ENCODE measurements at regions not wholly inside any gene's neighbourhood (a gene's known extent, or its start where the extent isn't known, plus 50 kb on each side); places are given as distances from the start of the nearest gene placed in this dataset.
A peak's percentile ranks its signal among the peaks of the same experiment; 100 is the strongest.

DNA sequence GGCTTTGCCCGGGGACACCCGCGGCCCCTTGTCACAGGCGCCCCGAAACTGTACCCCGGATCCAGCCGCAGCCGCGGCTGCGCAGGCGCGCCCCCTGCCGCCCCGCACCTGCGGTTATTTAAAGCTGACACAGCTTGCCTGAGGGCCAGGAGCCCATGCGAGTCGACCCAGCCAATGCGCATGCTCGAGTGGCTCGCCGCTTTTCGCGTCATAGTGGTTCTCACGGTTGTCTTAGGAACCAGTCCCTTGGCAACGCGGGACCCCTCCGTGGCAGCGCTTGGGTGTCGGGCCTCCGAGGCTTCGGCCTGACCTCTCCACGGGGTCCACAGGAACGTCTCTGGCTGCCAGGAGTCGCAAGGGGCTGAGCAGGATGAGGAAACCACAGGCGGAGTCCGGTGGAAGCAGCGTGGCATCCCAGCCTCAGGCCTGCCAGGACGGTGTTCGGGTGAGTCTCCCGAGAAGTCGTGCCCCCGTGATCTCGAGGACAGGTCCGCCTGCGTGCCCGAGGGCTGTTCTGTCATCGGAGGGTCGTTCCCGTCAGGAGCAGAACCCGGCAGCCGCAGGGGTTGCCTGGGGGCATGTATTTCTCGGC lies 716.9 kb downstream of the KCNJ18 start:
- H3K27me3 ChIP-seq (ENCODE audit: insufficient read depth, insufficient read length), result no peaks in the 10 kb centered on the region
- H3K9ac ChIP-seq (ENCODE audit: insufficient read length, low read depth), result no peak overlapping the region
- TF ChIP-seq YY1 (IDR thresholded peaks at IDR 0.05; ENCODE audit: insufficient read depth, insufficient read length) (no peak), ZNF274 (IDR thresholded peaks at IDR 0.05; ENCODE audit: low read depth, low read length) (no peak), SUZ12 (IDR thresholded peaks at IDR 0.05; ENCODE audit: extremely low read depth, insufficient read depth, insufficient read length) (no peak)
- H3K4me3 ChIP-seq (ENCODE audit: insufficient read length, low read depth), result no peak overlapping the region
- H3K9me3 ChIP-seq (ENCODE audit: insufficient read depth, low read length), result no peaks in the 10 kb centered on the region
- no peaks in the 10 kb centered on the region for H3K4me1 ChIP-seq (ENCODE audit: insufficient read depth, insufficient read length)
- no peaks in the 10 kb centered on the region for H3K36me3 ChIP-seq (ENCODE audit: insufficient read depth, insufficient read length, low read length)
- DNase-seq (ENCODE audit: low read depth, low spot score), result no peak

DNA sequence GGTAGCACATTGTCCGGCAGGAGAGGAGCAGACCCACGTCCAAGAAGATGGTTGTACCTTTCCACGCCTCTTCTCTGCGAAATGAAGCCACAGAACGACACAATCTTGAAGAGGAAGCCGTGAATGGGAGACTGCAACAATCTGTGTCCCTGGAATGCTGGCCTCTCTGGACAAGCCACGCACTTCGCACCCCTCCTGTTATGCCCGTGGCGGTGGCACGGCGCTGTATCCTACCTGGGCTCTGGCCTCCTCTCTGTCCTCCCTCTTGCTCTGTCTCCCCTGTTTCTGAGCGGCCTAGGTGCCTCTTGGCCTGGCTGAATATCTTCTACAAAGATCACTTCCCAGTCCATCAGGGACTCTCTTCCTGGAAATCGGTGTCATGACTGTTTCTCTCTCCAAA lies 717.8 kb downstream of the KCNJ18 start:
- Histone ChIP-seq H3K9ac (ENCODE audit: insufficient read length, low read depth) (no peak overlapping the region), H3K27me3 (ENCODE audit: insufficient read depth, insufficient read length) (no peaks in the 10 kb centered on the region), H3K4me1 (ENCODE audit: insufficient read depth, insufficient read length) (no peaks in the 10 kb centered on the region), H3K4me3 (ENCODE audit: insufficient read length, low read depth) (no peak overlapping the region), H3K36me3 (ENCODE audit: insufficient read depth, insufficient read length, low read length) (no peaks in the 10 kb centered on the region), H3K9me3 (ENCODE audit: insufficient read depth, low read length) (no peaks in the 10 kb centered on the region)
- DNase-seq (ENCODE audit: low read depth, low spot score), result no peak
- TF ChIP-seq ZNF274 (IDR thresholded peaks at IDR 0.05; ENCODE audit: low read depth, low read length) (no peak), SUZ12 (IDR thresholded peaks at IDR 0.05; ENCODE audit: extremely low read depth, insufficient read depth, insufficient read length) (no peak), YY1 (IDR thresholded peaks at IDR 0.05; ENCODE audit: insufficient read depth, insufficient read length) (no peak)

DNA sequence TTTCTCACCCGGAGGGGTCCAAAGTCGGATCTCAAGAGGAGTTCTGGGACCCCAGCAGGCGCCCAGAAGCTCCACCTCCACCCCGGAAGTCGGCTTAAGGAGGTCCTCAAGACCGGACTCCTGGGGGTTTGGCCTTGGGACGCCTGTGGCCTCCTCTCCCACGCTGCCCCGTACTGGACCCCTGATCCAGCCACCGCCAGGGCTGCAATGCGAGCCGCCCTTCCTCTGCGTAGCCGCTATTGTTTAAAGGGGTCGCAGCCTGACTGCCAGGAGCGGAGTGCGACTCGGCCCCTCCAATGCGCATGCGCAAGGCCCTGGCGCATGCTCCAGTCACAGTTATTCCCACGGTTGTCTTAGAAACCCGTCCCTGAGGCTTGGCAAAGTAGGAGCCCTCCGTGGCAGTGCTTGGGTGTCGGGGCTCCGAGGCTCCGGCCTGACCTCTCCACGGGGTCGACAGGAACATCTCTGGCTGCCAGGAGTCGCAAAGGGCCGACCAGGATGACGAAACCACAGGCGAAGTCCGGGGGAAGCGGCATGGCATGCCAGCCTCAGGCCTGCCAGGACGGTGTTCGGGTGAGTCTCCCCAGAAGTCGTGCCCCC lies 719.0 kb downstream of the KCNJ18 start:
- Histone ChIP-seq H3K9me3 (ENCODE audit: insufficient read depth, low read length) (no peaks in the 10 kb centered on the region), H3K36me3 (ENCODE audit: insufficient read depth, insufficient read length, low read length) (no peaks in the 10 kb centered on the region), H3K4me3 (ENCODE audit: insufficient read length, low read depth) (no peak overlapping the region), H3K4me1 (ENCODE audit: insufficient read depth, insufficient read length) (no peaks in the 10 kb centered on the region), H3K9ac (ENCODE audit: insufficient read length, low read depth) (no peak overlapping the region), H3K27me3 (ENCODE audit: insufficient read depth, insufficient read length) (no peaks in the 10 kb centered on the region)
- TF ChIP-seq SUZ12 (IDR thresholded peaks at IDR 0.05; ENCODE audit: extremely low read depth, insufficient read depth, insufficient read length) (no peak), YY1 (IDR thresholded peaks at IDR 0.05; ENCODE audit: insufficient read depth, insufficient read length) (no peak), ZNF274 (IDR thresholded peaks at IDR 0.05; ENCODE audit: low read depth, low read length) (no peak)
- no peak for DNase-seq (ENCODE audit: low read depth, low spot score)

DNA sequence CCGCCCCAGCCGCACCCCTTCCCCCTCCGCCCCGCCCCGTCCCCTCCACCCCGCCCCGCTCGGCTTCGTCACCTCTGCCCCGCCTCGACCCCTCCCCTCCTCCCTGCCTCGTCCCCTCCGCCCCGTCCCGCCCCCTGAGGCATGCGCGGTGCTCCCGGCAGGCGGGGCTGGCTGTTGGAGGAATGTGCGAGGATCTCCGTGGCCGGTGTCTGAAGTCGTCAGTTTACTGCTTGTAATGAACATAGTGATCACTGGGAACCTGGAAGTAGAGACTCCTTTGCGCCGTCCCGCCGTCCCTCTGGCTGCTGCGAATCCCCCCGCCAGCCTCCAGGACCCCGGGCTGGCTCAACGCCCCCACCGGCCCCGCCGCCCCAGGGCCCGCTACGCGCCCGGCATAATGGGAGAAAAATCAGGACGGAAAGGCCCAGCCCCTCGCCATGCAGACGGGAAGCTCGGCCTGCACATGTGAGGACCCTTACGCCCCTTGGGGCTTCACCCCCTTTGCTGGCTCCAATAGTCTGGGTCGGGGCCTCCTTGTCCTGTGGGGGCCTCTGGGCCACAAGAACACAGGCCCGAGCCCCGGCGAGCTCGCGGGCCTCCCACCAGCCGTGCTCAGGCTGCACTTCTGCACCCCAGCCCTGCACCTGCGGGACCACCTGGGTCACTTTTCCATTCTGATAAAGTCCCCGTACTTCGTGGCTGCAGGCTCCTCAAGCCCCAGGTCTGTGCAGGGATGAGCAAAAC lies 743.1 kb downstream of the KCNJ18 start:
- H3K9me3 ChIP-seq (ENCODE audit: insufficient read depth, low read length), result no peaks in the 10 kb centered on the region; the same call in 1 of the 2 replicates
- no peaks in the 10 kb centered on the region for H3K4me1 ChIP-seq (ENCODE audit: insufficient read depth, insufficient read length)
- TF ChIP-seq SUZ12 (IDR thresholded peaks at IDR 0.05; ENCODE audit: extremely low read depth, insufficient read depth, insufficient read length) (no peak), YY1 (IDR thresholded peaks at IDR 0.05; ENCODE audit: insufficient read depth, insufficient read length) (no peak), ZNF274 (IDR thresholded peaks at IDR 0.05; ENCODE audit: low read depth, low read length) (no peak)
- DNase-seq (ENCODE audit: low read depth, low spot score), result peak; percentile 57
- no peak overlapping the region for H3K9ac ChIP-seq (ENCODE audit: insufficient read length, low read depth)
- peak overlapping the region; percentile 43 for H3K4me3 ChIP-seq (ENCODE audit: insufficient read length, low read depth)
- H3K27me3 ChIP-seq (ENCODE audit: insufficient read depth, insufficient read length), result no peaks in the 10 kb centered on the region
- no peaks in the 10 kb centered on the region for H3K36me3 ChIP-seq (ENCODE audit: insufficient read depth, insufficient read length, low read length)

DNA sequence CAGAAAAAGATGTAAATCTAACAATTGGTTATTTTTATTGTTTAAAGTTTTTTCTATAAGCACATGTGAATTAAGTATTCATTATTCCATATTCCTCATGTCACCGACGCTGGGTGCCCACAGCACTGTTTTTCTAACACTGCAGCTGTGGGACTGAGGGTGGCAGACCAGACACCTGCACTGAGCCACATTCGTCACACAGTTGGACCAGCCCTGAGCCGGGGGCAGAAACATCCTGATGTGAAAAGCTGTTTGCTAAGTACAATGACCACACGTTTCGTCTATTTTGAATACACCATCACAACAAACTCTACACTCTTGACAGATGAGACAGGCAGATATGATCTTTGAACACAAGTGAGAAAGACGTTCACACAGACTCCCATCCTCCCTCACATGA lies 749.5 kb downstream of the KCNJ18 start:
- Histone ChIP-seq H3K36me3 (ENCODE audit: insufficient read depth, insufficient read length, low read length) (no peaks in the 10 kb centered on the region), H3K9me3 (ENCODE audit: insufficient read depth, low read length) (no peaks in the 10 kb centered on the region)

DNA sequence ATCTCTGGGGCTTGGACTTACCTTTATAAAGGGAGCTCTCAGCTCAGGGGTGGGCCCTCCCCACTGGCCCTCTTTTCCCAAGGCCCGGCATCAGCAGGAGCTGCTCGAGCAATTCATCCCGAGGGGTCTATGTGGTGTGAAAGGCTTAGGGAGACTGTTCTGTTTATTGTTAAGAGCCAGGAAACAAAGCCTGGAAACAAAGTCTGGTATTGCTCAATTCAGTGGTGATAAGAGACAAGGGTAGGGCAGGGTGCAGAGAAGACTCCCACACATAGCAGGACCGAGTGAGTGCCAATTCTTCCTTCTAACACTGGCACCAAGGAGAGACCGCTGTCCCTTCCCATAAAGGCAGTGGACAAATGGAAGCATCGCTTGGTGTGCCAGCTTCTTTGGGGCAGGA lies 750.7 kb downstream of the KCNJ18 start:
- Histone ChIP-seq H3K4me1 (ENCODE audit: insufficient read depth, insufficient read length) (no peaks in the 10 kb centered on the region), H3K4me3 (ENCODE audit: insufficient read length, low read depth) (no peak overlapping the region), H3K36me3 (ENCODE audit: insufficient read depth, insufficient read length, low read length) (no peaks in the 10 kb centered on the region), H3K9me3 (ENCODE audit: insufficient read depth, low read length) (no peaks in the 10 kb centered on the region), H3K27me3 (ENCODE audit: insufficient read depth, insufficient read length) (no peaks in the 10 kb centered on the region), H3K9ac (ENCODE audit: insufficient read length, low read depth) (no peak overlapping the region)
- TF ChIP-seq ZNF274 (IDR thresholded peaks at IDR 0.05; ENCODE audit: low read depth, low read length) (no peak), SUZ12 (IDR thresholded peaks at IDR 0.05; ENCODE audit: extremely low read depth, insufficient read depth, insufficient read length) (no peak), YY1 (IDR thresholded peaks at IDR 0.05; ENCODE audit: insufficient read depth, insufficient read length) (no peak)
- no peak for DNase-seq (ENCODE audit: low read depth, low spot score)

More for the DNA sequence above, 749.5 kb downstream of the KCNJ18 start:
- no peaks in the 10 kb centered on the region for H3K27me3 ChIP-seq (ENCODE audit: insufficient read depth, insufficient read length)
- DNase-seq (ENCODE audit: low read depth, low spot score), result no peak
- TF ChIP-seq SUZ12 (IDR thresholded peaks at IDR 0.05; ENCODE audit: extremely low read depth, insufficient read depth, insufficient read length), result no peak
- TF ChIP-seq YY1 (IDR thresholded peaks at IDR 0.05; ENCODE audit: insufficient read depth, insufficient read length), result no peak
- TF ChIP-seq ZNF274 (IDR thresholded peaks at IDR 0.05; ENCODE audit: low read depth, low read length), result no peak
- no peak overlapping the region for H3K9ac ChIP-seq (ENCODE audit: insufficient read length, low read depth)
- no peak overlapping the region for H3K4me3 ChIP-seq (ENCODE audit: insufficient read length, low read depth)
- no peaks in the 10 kb centered on the region for H3K4me1 ChIP-seq (ENCODE audit: insufficient read depth, insufficient read length)

DNA sequence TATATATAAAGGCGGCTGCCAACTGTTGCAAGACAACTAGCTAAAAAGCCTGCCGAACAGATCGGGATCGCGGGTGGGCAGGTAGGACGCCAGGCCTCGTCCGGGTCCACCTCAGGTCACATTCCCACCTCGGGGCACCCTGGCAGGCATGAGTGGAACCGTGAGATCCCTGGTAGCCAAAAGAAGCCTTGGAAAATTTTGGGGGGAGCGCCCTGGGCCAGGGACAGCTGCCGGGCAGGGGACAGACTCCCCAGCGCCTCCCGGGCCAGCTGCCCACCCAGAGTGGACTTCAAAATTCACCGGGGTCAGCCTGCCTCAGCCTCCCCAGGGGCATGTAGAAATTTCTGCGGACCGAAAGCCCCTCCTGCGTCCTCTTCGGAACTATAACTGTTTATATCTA lies 760.9 kb downstream of the KCNJ18 start:
- no peak overlapping the region for H3K9ac ChIP-seq (ENCODE audit: insufficient read length, low read depth)
- no peaks in the 10 kb centered on the region for H3K27me3 ChIP-seq (ENCODE audit: insufficient read depth, insufficient read length)
- no peaks in the 10 kb centered on the region for H3K4me1 ChIP-seq (ENCODE audit: insufficient read depth, insufficient read length)
- H3K9me3 ChIP-seq (ENCODE audit: insufficient read depth, low read length), result no peaks in the 10 kb centered on the region; the same call in 1 of the 2 replicates
- no peak for DNase-seq (ENCODE audit: low read depth, low spot score)
- H3K4me3 ChIP-seq (ENCODE audit: insufficient read length, low read depth), result no peak overlapping the region
- TF ChIP-seq SUZ12 (IDR thresholded peaks at IDR 0.05; ENCODE audit: extremely low read depth, insufficient read depth, insufficient read length) (no peak), ZNF274 (IDR thresholded peaks at IDR 0.05; ENCODE audit: low read depth, low read length) (no peak), YY1 (IDR thresholded peaks at IDR 0.05; ENCODE audit: insufficient read depth, insufficient read length) (no peak)
- no peaks in the 10 kb centered on the region for H3K36me3 ChIP-seq (ENCODE audit: insufficient read depth, insufficient read length, low read length)

Data from NT2/D1 (cell line).